Natural killer cell (primary cell): ENCODE measurements at regions not wholly inside any gene's neighbourhood (a gene's known extent, or its start where the extent isn't known, plus 50 kb on each side); places are given as distances from the start of the nearest gene placed in this dataset.

ENCODE experiments used
- ATAC-seq, 3 donors: fragments of 150-1000 bp in 2 of 3; fragments of 200-7000 bp in 1 of 3; cut with Tn5 transposase; 1 replicate in 1 of 3; 2 replicates in 2 of 3; pipeline ENCODE4 v1.10.0; 2021; ENCODE audit warnings: mild to moderate bottlenecking in 2 of 3, moderate library complexity in 2 of 3
- DNase-seq, 2 donors: peaks; one replicate each; pipeline versions ENCODE4 v3.0.0 to v3.0.0-alpha.2; 2013 to 2021; ENCODE audit warnings: mixed read lengths in 1 of 2
- H3K27ac ChIP-seq: one replicate; pipeline ENCODE4 v1.5.1; 2013; ENCODE audit warnings: mild to moderate bottlenecking, low read length
- H3K27me3 ChIP-seq: one replicate; pipeline ENCODE4 v1.6.1; 2013; ENCODE audit warnings: low read length; ENCODE audit not compliant: control insufficient read depth, insufficient read depth
- H3K36me3 ChIP-seq: one replicate; pipeline ENCODE4 v1.6.1; 2013; ENCODE audit warnings: low read length; ENCODE audit not compliant: control insufficient read depth, insufficient read depth
- H3K4me1 ChIP-seq: one replicate; pipeline ENCODE4 v1.6.1; 2013; ENCODE audit warnings: low read length; ENCODE audit not compliant: control insufficient read depth, insufficient read depth
- H3K4me3 ChIP-seq: one replicate; pipeline ENCODE4 v1.5.1; 2013; ENCODE audit warnings: low read length
- H3K9me3 ChIP-seq: one replicate; pipeline ENCODE4 v1.6.1; 2013; ENCODE audit warnings: low read length; ENCODE audit not compliant: control insufficient read depth, insufficient read depth
- H3K27ac Mint-ChIP-seq, 2 donors: one replicate each; pipeline ENCODE4 v1.8.0; 2022; ENCODE audit warnings: mild to moderate bottlenecking in 2 of 2, mixed read lengths in 2 of 2, moderate library complexity in 1 of 2
- H3K27me3 Mint-ChIP-seq, 2 donors: one replicate each; pipeline ENCODE4 v1.8.0; 2022; ENCODE audit warnings: low read depth in 2 of 2, mixed read lengths in 2 of 2
- H3K36me3 Mint-ChIP-seq: one replicate; pipeline ENCODE4 v1.8.0; 2022; ENCODE audit warnings: mixed read lengths
- H3K4me1 Mint-ChIP-seq, 2 donors: one replicate each; pipeline ENCODE4 v1.8.0; 2022; ENCODE audit warnings: mixed read lengths in 2 of 2
- H3K4me3 Mint-ChIP-seq: one replicate; pipeline ENCODE4 v1.8.0; 2022; ENCODE audit warnings: mild to moderate bottlenecking, moderate library complexity, mixed read lengths
- H3K9me3 Mint-ChIP-seq, 2 donors: one replicate each; pipeline ENCODE4 v1.8.0; 2022; ENCODE audit warnings: mixed read lengths in 2 of 2
- CTCF ChIP-seq: fragments of 200-600 bp; IDR thresholded peaks from one replicate; pipeline ENCODE4 v1.8.0; 2022; ENCODE audit warnings: antibody characterized with exemption
- WGBS: methylation state at CpG from one replicate; pipeline ENCODE4 v1.1.7; 2013; ENCODE audit warnings: missing lambda C conversion rate; ENCODE audit not compliant: insufficient coverage; 5-methylcytosine and 5-hydroxymethylcytosine counted together
- intact Hi-C: fragments of 100-400 bp; cut with micrococcal nuclease; formaldehyde crosslinking; loops from one replicate; pipeline ENCODE4 v1.14.2; 2022

- Mint-ChIP-seq H3K9me3 (no peaks in the 10 kb centered on the region), H3K4me3 (no peak overlapping the region), H3K36me3 (no peaks in the 10 kb centered on the region), H3K27ac (no peak overlapping the region), H3K4me1 (no peaks in the 10 kb centered on the region), H3K27me3 (peaks cover 0 to 5% of the 10 kb centered on the region in 2 donors)
- 100% methylated on average over 1 of the region's 1 CpG for WGBS
- intact Hi-C loops, result no loop called here
- Histone ChIP-seq H3K4me1 (no peaks in the 10 kb centered on the region), H3K9me3 (no peaks in the 10 kb centered on the region), H3K27ac (no peak overlapping the region), H3K27me3 (no peaks in the 10 kb centered on the region), H3K36me3 (no peaks in the 10 kb centered on the region), H3K4me3 (no peak overlapping the region)
- no peak for DNase-seq
- TF ChIP-seq CTCF, result no peak
- ATAC-seq, result no peak
Measured at GRCh38 chr12:67722296-67722695, 73.8 kb downstream of the DYRK2 start.

GRCh38 chr12:67726868-67727267 is 78.3 kb downstream of the DYRK2 start:
- Histone ChIP-seq H3K9me3 (no peaks in the 10 kb centered on the region), H3K4me3 (no peak overlapping the region), H3K36me3 (no peaks in the 10 kb centered on the region), H3K4me1 (no peaks in the 10 kb centered on the region), H3K27ac (no peak overlapping the region), H3K27me3 (no peaks in the 10 kb centered on the region)
- peaks cover 3 to 5% of the 10 kb centered on the region in 2 donors for H3K27me3 Mint-ChIP-seq
- DNase-seq (no peak), ATAC-seq (no peak)
- H3K36me3 Mint-ChIP-seq, result no peaks in the 10 kb centered on the region
- H3K9me3 Mint-ChIP-seq, result no peaks in the 10 kb centered on the region
- H3K4me3 Mint-ChIP-seq, result no peak overlapping the region
- intact Hi-C loops, result no loop called here
- 93% methylated on average over 3 of the region's 3 CpGs for WGBS
- no peak for TF ChIP-seq CTCF
- H3K27ac Mint-ChIP-seq, result no peak overlapping the region
- no peaks in the 10 kb centered on the region for H3K4me1 Mint-ChIP-seq

GRCh38 chr12:67727702-67728666 is 79.4 kb downstream of the DYRK2 start:
- H3K4me3 ChIP-seq, result no peak overlapping the region
- no peak overlapping the region for H3K27ac ChIP-seq
- DNase-seq (no peak), ATAC-seq (no peak)
- TF ChIP-seq CTCF, result no peak
- Mint-ChIP-seq H3K4me3 (no peak overlapping the region), H3K36me3 (no peaks in the 10 kb centered on the region), H3K27me3 (peaks cover 5 to 7% of the 10 kb centered on the region in 2 donors), H3K27ac (no peak overlapping the region), H3K4me1 (no peaks in the 10 kb centered on the region), H3K9me3 (no peaks in the 10 kb centered on the region)
- H3K9me3 ChIP-seq, result no peaks in the 10 kb centered on the region
- H3K27me3 ChIP-seq, result no peaks in the 10 kb centered on the region
- no peaks in the 10 kb centered on the region for H3K36me3 ChIP-seq
- intact Hi-C loops, result no loop called here
- WGBS, result 89% methylated on average over 4 of the region's 6 CpGs
- no peaks in the 10 kb centered on the region for H3K4me1 ChIP-seq
